Type B pancreatic cell (in vitro differentiated cells): ENCODE measurements at regions not wholly inside any gene's neighbourhood (a gene's known extent, or its start where the extent isn't known, plus 50 kb on each side); places are given as distances from the start of the nearest gene placed in this dataset.

Experiments
- DNase-seq: peaks from one replicate; pipeline ENCODE4 v3.0.0; 2021; ENCODE audit warnings: mixed read lengths; ENCODE audit not compliant: unreplicated experiment; ENCODE audit errors: extremely low spot score
- H3K27ac Mint-ChIP-seq: 2 replicates; pipeline ENCODE4 v1.8.0; 2021; ENCODE audit warnings: mild to moderate bottlenecking, mixed read lengths
- H3K27me3 Mint-ChIP-seq: 2 replicates; pipeline ENCODE4 v1.8.0; 2021; ENCODE audit warnings: mixed read lengths
- H3K36me3 Mint-ChIP-seq: 2 replicates; pipeline ENCODE4 v1.8.0; 2021; ENCODE audit warnings: mixed read lengths
- H3K4me1 Mint-ChIP-seq: one replicate; pipeline ENCODE4 v1.8.0; 2021; ENCODE audit warnings: mixed read lengths; ENCODE audit not compliant: unreplicated experiment
- H3K4me3 Mint-ChIP-seq: 2 replicates; pipeline ENCODE4 v1.8.0; 2021; ENCODE audit warnings: mild to moderate bottlenecking, mixed read lengths
- H3K9me3 Mint-ChIP-seq: 2 replicates; pipeline ENCODE4 v1.8.0; 2021; ENCODE audit warnings: mixed read lengths
- CTCF ChIP-seq: fragments of 200-600 bp; sonication (generic); conservative IDR thresholded peaks from 2 replicates; pipeline ENCODE4 v1.5.0; 2021; ENCODE audit warnings: antibody characterized with exemption, mild to moderate bottlenecking

- peaks cover 20% of the 10 kb centered on the region for H3K27me3 Mint-ChIP-seq
Observed at GRCh38 chr4:159508917-159509500, 406.1 kb downstream of the RAPGEF2 start.

GRCh38 chr4:159512348-159512747 lies 409.5 kb downstream of the RAPGEF2 start:
- no peak for DNase-seq
- no peak for TF ChIP-seq CTCF
- Mint-ChIP-seq H3K9me3 (no peaks in the 10 kb centered on the region), H3K4me1 (no peaks in the 10 kb centered on the region), H3K27me3 (peaks cover 4% of the 10 kb centered on the region), H3K4me3 (no peak overlapping the region), H3K36me3 (no peaks in the 10 kb centered on the region), H3K27ac (no peak overlapping the region)

More at GRCh38 chr4:159508917-159509500, 406.1 kb downstream of the RAPGEF2 start:
- Mint-ChIP-seq H3K9me3 (no peaks in the 10 kb centered on the region), H3K4me3 (no peak overlapping the region), H3K4me1 (peaks cover 14% of the 10 kb centered on the region), H3K27ac (no peak overlapping the region), H3K36me3 (no peaks in the 10 kb centered on the region)
- DNase-seq: no peak
- TF ChIP-seq CTCF: no peak

GRCh38 chr4:159515314-159516025 lies 412.6 kb downstream of the RAPGEF2 start:
- no peak overlapping the region for H3K27ac Mint-ChIP-seq
- H3K4me3 Mint-ChIP-seq: no peak overlapping the region
- no peak for DNase-seq
- no peaks in the 10 kb centered on the region for H3K27me3 Mint-ChIP-seq
- TF ChIP-seq CTCF: no peak
- H3K9me3 Mint-ChIP-seq: no peaks in the 10 kb centered on the region
- no peaks in the 10 kb centered on the region for H3K36me3 Mint-ChIP-seq
- no peaks in the 10 kb centered on the region for H3K4me1 Mint-ChIP-seq

GRCh38 chr4:159516556-159517140 lies 413.8 kb downstream of the RAPGEF2 start:
- H3K9me3 Mint-ChIP-seq: no peaks in the 10 kb centered on the region
- no peaks in the 10 kb centered on the region for H3K36me3 Mint-ChIP-seq
- no peak for DNase-seq
- H3K27me3 Mint-ChIP-seq: no peaks in the 10 kb centered on the region
- no peak overlapping the region for H3K27ac Mint-ChIP-seq
- no peak for TF ChIP-seq CTCF
- H3K4me1 Mint-ChIP-seq: no peaks in the 10 kb centered on the region
- H3K4me3 Mint-ChIP-seq: no peak overlapping the region

- Mint-ChIP-seq H3K27me3 (no peaks in the 10 kb centered on the region), H3K36me3 (no peaks in the 10 kb centered on the region), H3K4me3 (no peak overlapping the region)
Observed at GRCh38 chr4:159520074-159520473, 417.2 kb downstream of the RAPGEF2 start.

More at GRCh38 chr4:159520074-159520473, 417.2 kb downstream of the RAPGEF2 start:
- Mint-ChIP-seq H3K4me1 (no peaks in the 10 kb centered on the region), H3K9me3 (no peaks in the 10 kb centered on the region), H3K27ac (no peak overlapping the region)
- no peak for TF ChIP-seq CTCF
- DNase-seq: no peak
